HG02943 (cell line): ENCODE measurements at regions not wholly inside any gene's neighbourhood (a gene's known extent, or its start where the extent isn't known, plus 50 kb on each side); places are given as distances from the start of the nearest gene placed in this dataset.

Experiments used
- ATAC-seq: cut with Tn5 transposase; IDR thresholded peaks from one replicate; pipeline ENCODE4 v1.9.1; 2021; ENCODE audit warnings: mild to moderate bottlenecking, low read depth, moderate library complexity; ENCODE audit not compliant: unreplicated experiment

DNA sequence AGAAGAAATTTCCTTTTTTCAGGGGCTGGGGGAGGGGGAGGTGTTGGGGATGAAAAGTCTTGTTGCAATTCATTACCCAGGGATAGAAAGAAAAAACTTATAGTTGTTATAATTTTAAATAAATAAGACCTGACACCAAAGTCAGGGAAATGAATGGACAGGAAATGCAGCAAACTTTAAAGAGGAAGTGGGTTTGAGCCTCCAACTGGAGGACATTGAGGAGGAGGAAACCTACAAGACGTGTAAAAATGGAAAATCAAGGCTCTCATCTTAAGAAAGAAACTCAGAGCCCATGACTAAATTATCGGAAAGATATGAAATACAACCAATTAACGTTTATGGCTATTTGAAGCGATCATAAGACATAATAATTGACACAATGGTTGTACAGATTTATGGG is 54.4 kb downstream of the NIBAN1 start:
- ATAC-seq: no peak

DNA sequence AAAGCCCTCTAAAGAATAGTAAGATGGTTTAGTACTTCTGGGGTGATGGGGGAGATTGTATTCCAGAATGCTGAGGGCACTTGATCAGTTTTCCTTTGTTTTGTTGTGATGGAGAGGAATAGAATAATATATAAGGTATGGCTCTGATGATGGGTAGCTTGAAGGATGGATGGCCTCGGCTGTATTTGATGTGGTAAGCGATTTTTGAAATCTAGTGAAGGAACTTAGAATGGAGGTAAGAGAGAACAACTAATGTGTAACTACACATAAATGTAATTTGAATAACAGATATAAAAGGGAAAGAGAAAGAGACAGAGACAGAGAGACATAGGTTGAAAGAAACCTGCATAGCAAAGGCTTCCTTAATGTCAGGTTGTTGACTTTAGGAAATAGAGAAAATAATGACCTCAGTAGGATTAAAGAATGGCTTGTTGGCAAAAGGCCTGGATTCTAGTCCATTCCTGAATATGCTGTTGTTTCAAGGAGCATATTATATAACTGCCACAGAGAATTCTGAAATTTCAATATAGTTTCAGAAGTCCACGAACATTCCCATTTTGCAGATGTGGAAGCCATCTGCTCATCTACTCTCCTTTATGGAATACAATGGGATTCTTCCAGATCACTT is 58.7 kb downstream of the NIBAN1 start:
- ATAC-seq: no peak

DNA sequence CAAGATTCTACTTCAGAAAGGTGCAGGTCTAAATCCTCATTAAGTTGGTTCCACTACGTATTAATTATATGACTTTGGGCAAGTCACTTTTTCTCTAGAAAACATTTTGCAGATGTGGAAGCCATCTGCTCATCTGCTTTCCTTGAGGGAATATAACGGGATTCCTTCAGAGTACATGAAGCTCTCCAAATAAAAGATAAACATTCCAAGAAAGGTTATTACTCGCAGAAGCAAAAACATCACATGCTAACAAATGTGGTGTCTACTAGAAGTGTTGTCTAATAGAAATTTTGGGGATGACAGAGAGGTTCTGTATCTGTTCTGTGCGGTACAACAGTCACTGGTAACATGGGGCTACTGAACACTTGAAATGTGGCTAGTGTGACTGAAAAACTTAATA is 60.2 kb downstream of the NIBAN1 start:
- ATAC-seq: no peak

DNA sequence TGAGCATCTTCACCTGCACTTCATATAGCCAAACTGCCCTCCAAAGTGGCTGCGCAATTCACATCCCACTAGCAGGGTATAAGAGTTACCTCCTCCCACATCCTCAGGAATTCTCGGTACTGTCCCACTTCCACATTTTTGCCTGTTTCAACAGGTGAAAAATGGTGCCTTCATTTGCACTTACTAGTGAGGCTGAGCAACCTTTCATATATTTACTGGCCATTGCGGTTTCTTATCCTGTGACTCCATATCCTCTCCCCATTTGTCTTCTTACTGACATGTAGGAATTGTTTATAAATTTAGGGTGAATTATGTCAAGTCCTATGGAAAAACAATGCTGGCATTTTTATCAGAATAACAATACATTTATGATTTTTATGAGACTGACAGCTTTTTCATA is 61.9 kb downstream of the NIBAN1 start:
- ATAC-seq: no peak

DNA sequence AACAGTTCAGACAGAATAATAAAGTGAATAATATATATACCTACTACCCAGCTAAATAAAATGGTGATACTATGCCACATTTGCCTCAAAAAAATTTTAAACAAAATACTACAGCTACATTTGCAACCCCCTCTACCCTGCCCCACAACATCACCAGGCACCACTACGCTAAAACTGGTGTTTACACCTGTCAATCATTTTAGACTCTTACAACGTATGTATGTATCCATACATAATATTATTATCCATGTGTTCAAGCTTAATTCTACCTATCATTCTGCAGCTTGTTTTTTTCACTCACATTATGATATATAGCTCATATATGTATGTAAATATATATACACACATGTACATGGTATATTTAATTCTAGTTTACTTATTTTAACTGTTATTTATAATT is 62.5 kb downstream of the NIBAN1 start:
- ATAC-seq: no peak

DNA sequence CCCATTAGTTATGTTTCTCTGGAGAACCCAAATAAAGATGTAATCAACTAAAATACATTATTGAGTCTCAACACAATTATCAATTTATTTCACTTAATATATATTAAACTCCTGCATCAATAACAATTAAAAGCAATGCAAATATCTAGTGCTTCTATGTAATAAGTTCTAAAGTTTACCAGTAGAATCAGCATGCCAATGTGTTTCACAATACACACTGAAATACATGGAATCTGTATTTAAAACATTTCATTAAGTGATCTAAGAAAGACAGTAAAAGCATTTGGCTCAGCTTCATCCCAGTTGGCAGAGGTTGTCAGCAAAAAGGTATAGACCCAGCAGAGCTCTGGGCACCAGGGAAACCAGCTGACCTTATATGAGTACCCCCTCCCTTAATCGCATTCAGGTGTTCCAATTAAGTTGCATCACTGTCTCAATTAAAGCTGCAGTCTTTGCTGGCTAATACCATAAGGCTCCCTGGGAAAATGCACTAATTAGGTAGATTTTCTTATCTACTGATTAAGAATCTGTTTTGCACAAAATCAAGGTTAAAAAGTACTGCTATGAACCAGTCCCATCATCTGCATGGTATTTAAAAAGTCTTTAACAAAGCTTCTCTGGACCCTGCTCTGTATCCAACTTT is 63.1 kb downstream of the NIBAN1 start:
- no peak for ATAC-seq

DNA sequence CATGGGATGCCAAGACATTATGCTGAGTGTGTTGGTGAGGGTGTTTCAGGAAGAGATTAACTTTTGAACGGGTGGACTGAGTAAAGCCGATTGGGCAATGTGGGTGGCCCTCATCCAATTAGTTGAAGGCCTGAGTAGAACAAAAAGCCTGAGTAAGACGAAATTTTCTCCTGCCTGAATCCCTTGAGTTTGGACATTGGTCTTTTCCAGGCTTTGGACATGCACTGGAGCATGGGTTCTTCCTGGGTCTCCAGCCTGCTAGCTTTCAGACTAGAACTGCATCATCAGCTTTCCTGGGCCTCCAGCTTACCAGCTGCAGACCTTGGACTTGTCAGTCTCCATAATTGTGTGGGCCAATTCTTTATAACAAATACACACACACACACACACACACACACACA is 63.6 kb downstream of the NIBAN1 start:
- no peak for ATAC-seq

DNA sequence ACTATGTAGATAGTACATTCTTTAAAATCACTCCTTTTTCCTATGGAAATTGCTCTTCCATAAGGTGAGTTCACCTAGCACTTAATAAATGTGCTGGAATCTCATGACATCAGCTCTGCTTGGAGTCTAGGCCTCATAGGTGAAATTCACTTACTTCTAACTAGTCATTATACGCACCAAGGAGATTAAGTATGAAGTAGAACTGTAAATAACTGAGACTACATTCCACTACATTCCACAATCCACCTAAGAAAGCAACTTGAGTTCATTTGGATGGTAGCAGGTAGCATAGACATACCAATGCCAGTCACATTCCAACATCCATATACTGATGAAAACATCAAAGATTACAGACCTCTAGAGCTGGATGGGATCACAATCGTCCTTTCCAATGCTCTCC is 64.3 kb downstream of the NIBAN1 start:
- ATAC-seq: no peak

DNA sequence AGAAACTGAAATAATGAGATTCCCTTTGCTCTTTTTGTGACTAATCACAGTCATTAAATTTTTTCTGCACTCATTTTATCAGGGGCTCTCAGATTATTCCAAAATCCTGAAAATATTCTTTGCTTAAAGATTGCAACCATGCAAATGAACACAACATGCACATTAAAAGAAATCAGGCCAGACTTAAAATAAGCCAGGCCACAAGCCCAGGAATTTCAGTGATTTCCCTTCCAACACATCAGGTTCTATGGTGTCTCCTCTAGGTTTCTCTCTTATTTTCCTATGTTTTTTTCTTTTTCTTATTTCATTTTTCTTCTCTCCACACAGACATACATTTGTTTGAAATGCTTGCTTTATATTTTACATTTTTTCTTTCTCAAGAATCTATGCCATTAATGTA is 65.3 kb downstream of the NIBAN1 start:
- ATAC-seq: no peak

DNA sequence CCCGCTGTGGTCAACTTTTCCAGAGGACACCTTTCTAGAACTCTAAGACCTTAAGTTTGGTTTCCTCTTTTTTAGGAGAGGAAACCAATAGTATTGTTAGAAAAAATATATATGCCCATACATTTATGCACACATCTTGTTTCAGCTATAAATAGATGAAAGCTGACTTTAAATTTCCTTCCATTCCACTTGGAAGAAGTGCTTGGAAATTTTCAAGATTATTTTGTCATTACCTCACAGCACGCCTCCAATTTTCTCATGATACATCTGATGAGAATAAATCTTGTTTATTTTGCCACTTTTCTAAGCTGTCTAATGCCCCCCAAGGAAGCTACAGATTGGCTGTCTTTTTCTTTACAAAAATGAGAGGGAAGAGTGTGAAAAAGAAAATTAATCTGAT is 65.8 kb downstream of the NIBAN1 start:
- no peak for ATAC-seq

DNA sequence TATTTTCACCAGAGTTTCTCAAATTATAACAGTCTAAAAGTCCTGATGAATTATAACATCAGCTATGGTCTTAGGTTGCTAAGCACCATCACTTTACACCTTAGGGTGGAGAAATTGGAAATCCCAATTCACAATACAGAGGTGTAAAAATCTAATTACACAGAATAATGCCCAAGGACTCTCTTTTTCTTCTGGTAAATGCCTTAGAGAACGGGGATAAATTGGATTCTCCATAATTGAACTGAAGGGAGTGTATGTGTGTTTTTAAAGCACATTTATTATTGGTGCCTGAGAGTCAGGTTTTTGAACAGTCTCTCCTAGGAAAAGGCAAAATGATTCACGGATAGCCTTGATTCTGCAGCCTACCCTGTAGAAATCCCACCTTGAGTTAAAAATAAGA is 66.8 kb downstream of the NIBAN1 start:
- ATAC-seq: no peak

DNA sequence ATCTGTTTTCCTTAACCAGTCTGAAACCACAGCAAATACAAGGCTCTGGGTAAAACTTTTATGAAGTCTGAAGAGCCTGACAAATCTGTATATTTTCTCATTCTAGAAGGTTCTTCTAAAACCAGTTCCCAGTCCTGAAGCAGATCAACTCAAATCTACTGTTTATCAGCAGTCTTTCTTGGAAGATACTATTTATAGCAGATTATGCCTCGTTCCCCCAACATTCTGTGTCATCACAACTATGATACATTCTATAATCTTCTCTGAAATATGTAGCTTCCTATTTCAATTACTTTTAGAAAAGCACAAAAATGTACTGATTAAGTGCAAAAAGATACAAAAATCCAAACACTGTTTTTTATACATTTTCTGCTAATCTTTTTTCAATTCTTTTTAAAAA is 67.5 kb downstream of the NIBAN1 start:
- ATAC-seq: no peak

DNA sequence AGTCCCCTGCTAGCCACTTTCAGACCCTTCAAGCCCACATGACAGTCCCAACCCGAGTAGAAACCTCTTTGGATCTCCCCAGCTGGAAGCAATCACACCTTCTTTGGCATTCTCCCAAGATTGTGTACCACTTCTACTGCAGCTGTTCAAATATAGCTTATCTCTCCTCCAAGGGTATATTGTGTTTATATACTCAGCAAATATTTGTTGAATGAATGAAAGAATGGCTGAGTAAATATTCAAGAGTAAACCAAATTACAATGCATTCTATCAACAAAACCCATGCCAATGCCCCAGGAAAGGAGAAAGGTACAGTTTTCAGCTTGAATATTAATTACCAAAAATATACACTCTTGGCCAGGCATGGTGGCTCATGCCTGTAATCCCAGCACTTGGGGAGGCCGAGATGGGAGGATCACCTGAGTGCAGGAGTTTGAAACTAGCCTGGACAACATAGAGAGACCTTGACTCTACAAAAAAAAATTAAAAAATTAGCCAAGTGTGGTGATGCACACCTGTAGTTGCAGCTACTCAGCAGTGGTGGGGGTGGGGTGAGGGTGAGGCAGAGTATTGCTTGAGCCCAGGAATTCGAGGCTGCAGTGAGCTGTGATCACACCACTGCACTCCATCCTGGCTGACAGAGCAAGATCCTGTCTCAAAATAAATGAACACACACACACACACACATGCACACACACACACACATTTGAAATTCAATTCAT is 68.5 kb downstream of the NIBAN1 start:
- no peak for ATAC-seq

DNA sequence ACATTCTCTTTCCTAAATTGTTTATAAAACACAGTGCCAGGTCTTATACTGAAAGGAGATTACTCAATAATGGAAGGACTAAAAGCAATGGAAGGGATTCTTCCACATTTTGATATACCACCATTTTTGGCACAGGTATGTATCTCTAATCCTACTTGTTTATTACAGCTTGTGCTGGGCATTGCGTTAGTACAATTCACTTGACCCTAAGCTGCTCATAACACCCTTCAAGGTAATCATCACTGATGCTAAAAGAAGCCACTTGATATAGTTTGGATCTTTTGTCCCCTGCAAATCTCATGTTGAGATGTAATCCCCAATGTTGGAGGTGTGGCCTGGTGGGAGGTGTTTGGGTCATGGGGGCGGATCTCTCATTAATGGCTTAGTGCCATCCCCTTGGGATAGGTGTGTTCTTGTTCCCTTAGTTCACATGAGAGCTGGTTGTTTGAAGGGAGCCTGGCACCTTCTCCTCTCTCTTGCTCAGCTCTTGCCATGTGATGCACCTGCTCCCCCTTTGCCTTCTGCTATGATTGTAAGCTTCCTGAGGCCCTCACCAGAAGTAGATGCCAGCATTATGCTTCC is 71.1 kb downstream of the NIBAN1 start:
- ATAC-seq: no peak

DNA sequence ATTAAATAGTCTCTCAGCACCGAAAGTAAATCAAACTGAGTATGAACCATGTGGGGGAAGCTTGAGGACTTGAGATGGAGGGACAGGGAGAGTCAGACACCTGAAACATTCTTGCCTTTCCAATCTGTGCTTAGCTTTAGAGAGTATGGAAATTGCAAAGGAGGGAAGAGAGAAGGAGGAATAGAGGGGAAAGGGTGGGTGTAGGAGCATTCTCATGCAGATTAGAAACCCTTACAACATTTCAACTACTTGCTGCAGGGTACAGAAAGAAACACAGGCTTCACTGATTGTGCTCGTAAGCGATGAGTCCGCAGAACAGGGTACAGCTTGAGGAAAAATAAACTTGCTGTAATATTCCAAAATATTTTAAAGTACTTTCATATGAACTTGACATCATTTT is 73.8 kb downstream of the NIBAN1 start:
- ATAC-seq: no peak

DNA sequence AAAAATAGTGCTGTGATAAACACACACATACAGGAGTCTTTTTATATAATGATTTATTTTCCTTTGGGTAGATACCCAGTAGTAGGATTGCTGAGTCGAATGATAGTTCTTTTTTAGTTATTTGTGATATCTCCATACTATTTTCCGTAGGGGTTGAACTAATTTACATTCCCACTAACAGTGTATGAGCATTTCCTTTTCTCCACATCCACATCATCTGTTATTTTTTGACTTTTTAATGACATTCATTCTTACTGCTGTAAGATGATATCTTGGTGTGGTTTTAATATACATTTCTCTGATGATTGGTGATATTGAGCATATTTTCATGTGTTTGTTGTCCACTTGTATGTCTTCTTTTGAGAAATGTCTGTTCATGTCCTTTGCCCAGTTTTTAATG is 78.3 kb downstream of the NIBAN1 start:
- no peak for ATAC-seq

DNA sequence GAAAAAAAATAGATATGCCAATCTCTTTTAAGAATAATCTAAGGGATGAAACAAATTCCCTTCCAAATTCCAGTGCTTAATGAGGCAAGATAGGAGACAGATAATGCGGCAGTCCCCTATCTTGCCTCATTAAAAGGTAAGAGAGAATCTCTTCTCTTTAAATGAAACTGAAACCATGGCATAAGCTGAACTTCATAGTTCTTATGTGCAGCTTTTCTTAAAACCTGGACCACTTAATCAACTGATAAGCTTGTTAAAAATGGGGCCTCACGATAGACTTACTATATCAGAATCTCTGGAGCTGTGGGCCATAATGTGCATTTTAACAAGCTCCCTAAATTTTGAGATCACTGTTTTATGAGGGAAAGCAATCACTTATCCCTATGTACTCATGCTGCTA is 79.2 kb downstream of the NIBAN1 start:
- no peak for ATAC-seq

DNA sequence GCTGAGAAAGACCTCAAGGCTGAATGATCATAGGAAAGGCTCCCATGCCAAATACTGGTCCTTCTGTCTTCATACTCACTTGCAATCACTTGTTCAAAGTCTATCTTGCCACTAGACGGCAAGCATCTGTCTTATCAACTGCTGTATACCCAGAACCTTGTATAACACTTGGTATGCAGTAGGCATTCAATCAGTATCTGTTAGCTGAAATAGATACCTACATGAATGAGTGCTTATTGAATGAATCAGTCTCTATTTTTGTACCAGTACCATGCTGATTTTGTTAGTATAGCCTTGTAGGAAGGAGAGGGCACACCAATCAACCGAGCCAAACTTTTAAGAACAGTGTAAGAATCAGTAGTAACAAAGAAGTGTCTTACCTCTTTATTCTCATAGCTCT is 80.6 kb downstream of the NIBAN1 start:
- no peak for ATAC-seq

DNA sequence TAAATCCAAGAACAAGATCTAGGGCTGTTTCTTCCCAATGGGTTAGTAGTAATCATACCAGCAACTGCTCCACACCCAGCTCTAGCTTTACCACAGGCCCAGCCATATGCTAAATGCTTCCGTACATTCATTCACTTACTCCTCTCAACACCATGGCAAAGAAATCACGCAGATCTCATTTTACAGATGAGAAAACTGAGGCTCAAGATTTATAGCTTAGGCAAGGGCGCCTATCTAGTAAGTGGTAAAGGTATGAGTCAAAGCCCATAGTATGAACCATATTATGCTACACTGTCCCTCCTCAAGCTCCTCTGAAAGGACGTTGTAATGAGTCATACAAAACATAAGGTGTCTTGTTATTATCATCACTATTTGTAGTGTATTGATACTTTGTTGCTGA is 82.2 kb downstream of the NIBAN1 start:
- peak; percentile 78 for ATAC-seq

DNA sequence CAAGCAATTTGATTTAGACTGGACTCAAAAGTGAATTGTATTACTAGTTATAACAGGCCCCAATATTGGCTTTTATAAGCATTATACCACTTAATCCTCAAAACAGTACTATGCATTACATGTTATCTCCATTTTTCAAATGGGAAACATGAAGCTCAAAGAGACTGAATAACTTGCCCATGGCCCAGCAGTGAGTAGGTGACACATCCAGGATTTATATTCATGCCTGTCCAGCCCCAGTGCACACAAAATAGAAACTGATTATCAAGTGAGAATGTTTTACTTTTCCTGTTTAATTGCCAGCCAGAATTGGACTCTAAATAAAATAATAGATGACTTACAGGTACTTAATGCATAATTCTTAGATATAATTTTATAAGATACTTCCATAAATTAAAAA is 82.9 kb downstream of the NIBAN1 start:
- no peak for ATAC-seq

DNA sequence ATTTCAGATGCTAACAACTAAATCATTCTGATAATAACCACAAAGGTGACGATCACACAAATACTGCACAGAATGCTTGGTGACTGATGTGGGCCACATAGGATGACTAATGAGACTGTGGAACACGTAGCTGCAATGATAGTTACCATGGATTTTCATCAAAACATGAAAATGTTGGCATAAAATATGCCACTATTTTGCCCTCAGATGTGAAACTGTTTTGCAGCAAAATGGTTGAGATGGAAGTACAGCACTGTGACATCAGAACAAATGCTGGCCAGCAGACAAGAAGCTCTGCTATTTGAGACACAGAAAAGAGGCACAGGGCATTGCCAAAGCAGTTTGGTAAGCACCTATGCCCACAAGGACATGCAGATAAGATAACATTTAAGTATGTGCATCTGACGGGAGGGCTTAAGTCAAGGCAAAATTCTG is 83.8 kb downstream of the NIBAN1 start:
- no peak for ATAC-seq

DNA sequence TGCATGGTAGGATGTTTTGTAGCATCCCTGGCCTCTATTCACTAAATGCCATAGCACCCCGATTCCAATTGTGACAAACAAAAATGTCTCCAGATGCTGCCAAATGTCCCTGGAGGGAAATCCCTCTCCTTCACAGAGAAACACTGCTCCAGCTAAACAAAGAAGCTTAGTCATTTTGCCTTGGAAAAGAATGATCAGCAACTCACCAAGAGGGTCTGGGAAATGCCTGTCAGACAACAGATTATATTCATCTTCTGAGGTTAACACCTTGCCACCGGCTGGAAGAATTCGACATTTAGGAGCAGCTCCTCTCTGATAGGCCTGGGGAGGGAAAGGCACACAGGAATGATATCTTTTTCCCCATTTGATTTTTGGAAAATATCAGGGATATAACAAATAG is 84.4 kb downstream of the NIBAN1 start:
- ATAC-seq: no peak
